ENCODE measurements at regions not wholly inside any gene's neighbourhood (a gene's known extent, or its start where the extent isn't known, plus 50 kb on each side); places are given as distances from the start of the nearest gene placed in this dataset.
A peak's percentile ranks its signal among the peaks of the same experiment; 100 is the strongest.

- intact Hi-C loops (cut with micrococcal nuclease) = no loop called here
- H3K56ac ChIP-seq (ENCODE audit: extremely low read depth, insufficient read depth, low read length) = peak overlapping the region; percentile 57; the same call in 1 of the 2 replicates
- dilution Hi-C loops (cut with HindIII; ENCODE audit: low sequenced_read_pairs, unreplicated experiment) = no loop called here
- peak overlapping the region; percentile 82 for H3K27ac ChIP-seq (ENCODE audit: insufficient read depth, low read length)
- H4K91ac ChIP-seq (ENCODE audit: insufficient read depth, low read depth, low read length) = peak overlapping the region; percentile 96
- H4K8ac ChIP-seq (ENCODE audit: low read depth in 2 of 2, low read length in 2 of 2) = peak overlapping the region; percentile 85 to 87
- peak overlapping the region; percentile 99 for H2BK20ac ChIP-seq (ENCODE audit: low read depth, low read length)
- peak overlapping the region; percentile 76 for H2AK9ac ChIP-seq (replicated peaks; ENCODE audit: low read depth, low read length, poor library complexity)
- 75% methylated on average over 2 of the region's 10 CpGs; no CpG with 5 or more reads in 1 of the 2 experiments for WGBS, 2 experiments (ENCODE audit: extremely low coverage in 2 of 2, insufficient read length in 1 of 2)
- TF ChIP-seq MAFK (IDR thresholded peaks at IDR 0.05; ENCODE audit: low read depth, low read length) (no peak), CEBPB (IDR thresholded peaks at IDR 0.05; ENCODE audit: low read depth, low read length) (peak; percentile 99), NFE2L2 (IDR thresholded peaks at IDR 0.05; ENCODE audit: low read depth, low read length) (no peak), FOS (IDR thresholded peaks at IDR 0.05; ENCODE audit: low read depth, low read length) (peak; percentile 64; the same call in 1 of the 2 replicates), MXI1 (IDR thresholded peaks at IDR 0.05; ENCODE audit: borderline replicate concordance, low read depth, low read length) (no peak), POLR2A (IDR thresholded peaks at IDR 0.05; ENCODE audit: low read depth, low read length) (no peak)
- TF ChIP-seq, protein P1, sequence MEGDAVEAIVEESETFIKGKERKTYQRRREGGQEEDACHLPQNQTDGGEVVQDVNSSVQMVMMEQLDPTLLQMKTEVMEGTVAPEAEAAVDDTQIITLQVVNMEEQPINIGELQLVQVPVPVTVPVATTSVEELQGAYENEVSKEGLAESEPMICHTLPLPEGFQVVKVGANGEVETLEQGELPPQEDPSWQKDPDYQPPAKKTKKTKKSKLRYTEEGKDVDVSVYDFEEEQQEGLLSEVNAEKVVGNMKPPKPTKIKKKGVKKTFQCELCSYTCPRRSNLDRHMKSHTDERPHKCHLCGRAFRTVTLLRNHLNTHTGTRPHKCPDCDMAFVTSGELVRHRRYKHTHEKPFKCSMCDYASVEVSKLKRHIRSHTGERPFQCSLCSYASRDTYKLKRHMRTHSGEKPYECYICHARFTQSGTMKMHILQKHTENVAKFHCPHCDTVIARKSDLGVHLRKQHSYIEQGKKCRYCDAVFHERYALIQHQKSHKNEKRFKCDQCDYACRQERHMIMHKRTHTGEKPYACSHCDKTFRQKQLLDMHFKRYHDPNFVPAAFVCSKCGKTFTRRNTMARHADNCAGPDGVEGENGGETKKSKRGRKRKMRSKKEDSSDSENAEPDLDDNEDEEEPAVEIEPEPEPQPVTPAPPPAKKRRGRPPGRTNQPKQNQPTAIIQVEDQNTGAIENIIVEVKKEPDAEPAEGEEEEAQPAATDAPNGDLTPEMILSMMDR (conservative IDR thresholded peaks at IDR 0.05; ENCODE audit: low read depth, low read length) = no peak
- DNase-seq = peak; percentile 88
- H2AFZ ChIP-seq (replicated peaks; ENCODE audit: low read length, poor library complexity) = peak overlapping the region; percentile 69
- H3K9me3 ChIP-seq (ENCODE audit: control insufficient read depth, insufficient read depth, low read length) = peaks cover 5% of the 10 kb centered on the region; the same call in 1 of the 2 replicates
- ChIA-PET POLR2A (ENCODE audit: unreplicated experiment) (no interaction called here), CTCF (interaction anchor here (1.4 kb wide), 1 partner anchor 114 kb away, joined by 3 read pairs; no protein-coding TSS in a partner anchor)
- H3K79me1 ChIP-seq (ENCODE audit: low read depth in 1 of 2, low read length in 2 of 2) = peaks cover 6 to 8% of the 10 kb centered on the region in 2 experiments; a peak in 1 of 4 replicates
- peaks cover 25% of the 10 kb centered on the region for H3K4me1 ChIP-seq (ENCODE audit: control insufficient read depth, insufficient read depth, low read length)
- in situ Hi-C loops (cut with MboI; ENCODE audit: low sequenced_read_pairs) = no loop called here
- H3K18ac ChIP-seq (ENCODE audit: low read depth, low read length) = peak overlapping the region; percentile 94
- peak overlapping the region; percentile 86 for H3K14ac ChIP-seq (replicated peaks; ENCODE audit: low read depth, low read length)
- H4K5ac ChIP-seq (ENCODE audit: low read depth, low read length) = peak overlapping the region; percentile 62
- H3K4ac ChIP-seq (ENCODE audit: low read depth, low read length) = peak overlapping the region; percentile 94
- peaks cover 15% of the 10 kb centered on the region for H3K9me1 ChIP-seq (ENCODE audit: insufficient read depth, low read length)
- H3K23ac ChIP-seq (ENCODE audit: low read depth, low read length) = peak overlapping the region; percentile 72
- H3K4me3 ChIP-seq (ENCODE audit: insufficient read depth, low read depth, low read length) = no peak overlapping the region
- no peaks in the 10 kb centered on the region for H3K36me3 ChIP-seq (ENCODE audit: control insufficient read depth, insufficient read depth, low read length)
- peak overlapping the region; percentile 94 for H2BK15ac ChIP-seq (ENCODE audit: low read depth, low read length)
- H3K27me3 ChIP-seq (ENCODE audit: control insufficient read depth, insufficient read depth, low read length) = no peaks in the 10 kb centered on the region
- H2BK5ac ChIP-seq (ENCODE audit: low read depth, low read length, poor library complexity, severe bottlenecking) = peak overlapping the region; percentile 89
- peak overlapping the region; percentile 97 for H2AK5ac ChIP-seq (ENCODE audit: low read depth, low read length)
- H3K9ac ChIP-seq (ENCODE audit: low read depth, low read length) = no peak overlapping the region
- H3K4me2 ChIP-seq (ENCODE audit: low read depth, low read length) = no peak overlapping the region
- peak overlapping the region; percentile 98 for H2BK120ac ChIP-seq (ENCODE audit: low read depth, low read length)
- ATAC-seq (ENCODE audit: low read depth) = peak; percentile 4
- H4K20me1 ChIP-seq (ENCODE audit: insufficient read depth, low read length) = no peaks in the 10 kb centered on the region
- no TSS peak for BruUV-seq (replicated peaks)
These were observed 130.8 kb upstream of the STC2 start for GRCh38 chr5:173458828-173459609.
